ENCODE measurements at regions not wholly inside any gene's neighbourhood (a gene's known extent, or its start where the extent isn't known, plus 50 kb on each side); places are given as distances from the start of the nearest gene placed in this dataset.

DNA sequence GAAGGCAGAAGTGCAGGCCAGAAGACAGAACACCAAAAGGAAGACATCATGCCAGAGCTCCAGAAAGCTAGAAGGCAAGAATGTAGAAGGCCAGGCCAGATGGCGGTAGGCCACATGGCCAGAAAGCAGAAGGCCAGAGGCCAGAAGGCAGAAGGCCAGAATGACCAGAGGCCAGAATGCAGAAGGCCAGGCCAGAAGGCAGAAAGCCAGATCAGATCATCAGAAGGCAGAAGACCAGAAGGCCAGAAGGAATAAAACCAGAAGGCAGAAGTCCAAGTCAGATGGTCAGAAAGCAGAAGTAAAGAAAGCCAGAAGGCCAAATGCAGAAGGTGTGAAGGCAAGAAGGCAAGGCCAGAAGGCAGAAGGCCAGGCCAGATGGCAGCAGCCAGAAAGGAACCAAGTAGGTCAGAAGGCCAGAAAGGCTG, 185.0 kb downstream of the TUBA3C start:
- TF ChIP-seq, protein P1, sequence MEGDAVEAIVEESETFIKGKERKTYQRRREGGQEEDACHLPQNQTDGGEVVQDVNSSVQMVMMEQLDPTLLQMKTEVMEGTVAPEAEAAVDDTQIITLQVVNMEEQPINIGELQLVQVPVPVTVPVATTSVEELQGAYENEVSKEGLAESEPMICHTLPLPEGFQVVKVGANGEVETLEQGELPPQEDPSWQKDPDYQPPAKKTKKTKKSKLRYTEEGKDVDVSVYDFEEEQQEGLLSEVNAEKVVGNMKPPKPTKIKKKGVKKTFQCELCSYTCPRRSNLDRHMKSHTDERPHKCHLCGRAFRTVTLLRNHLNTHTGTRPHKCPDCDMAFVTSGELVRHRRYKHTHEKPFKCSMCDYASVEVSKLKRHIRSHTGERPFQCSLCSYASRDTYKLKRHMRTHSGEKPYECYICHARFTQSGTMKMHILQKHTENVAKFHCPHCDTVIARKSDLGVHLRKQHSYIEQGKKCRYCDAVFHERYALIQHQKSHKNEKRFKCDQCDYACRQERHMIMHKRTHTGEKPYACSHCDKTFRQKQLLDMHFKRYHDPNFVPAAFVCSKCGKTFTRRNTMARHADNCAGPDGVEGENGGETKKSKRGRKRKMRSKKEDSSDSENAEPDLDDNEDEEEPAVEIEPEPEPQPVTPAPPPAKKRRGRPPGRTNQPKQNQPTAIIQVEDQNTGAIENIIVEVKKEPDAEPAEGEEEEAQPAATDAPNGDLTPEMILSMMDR (IDR thresholded peaks at IDR 0.05; ENCODE audit: insufficient read depth, low read depth, low read length, missing control alignments): no peak
- no peak overlapping the region for H3K4me3 ChIP-seq (ENCODE audit: low read depth, low read length)
- DNase-seq (ENCODE audit: low read depth): no peak

DNA sequence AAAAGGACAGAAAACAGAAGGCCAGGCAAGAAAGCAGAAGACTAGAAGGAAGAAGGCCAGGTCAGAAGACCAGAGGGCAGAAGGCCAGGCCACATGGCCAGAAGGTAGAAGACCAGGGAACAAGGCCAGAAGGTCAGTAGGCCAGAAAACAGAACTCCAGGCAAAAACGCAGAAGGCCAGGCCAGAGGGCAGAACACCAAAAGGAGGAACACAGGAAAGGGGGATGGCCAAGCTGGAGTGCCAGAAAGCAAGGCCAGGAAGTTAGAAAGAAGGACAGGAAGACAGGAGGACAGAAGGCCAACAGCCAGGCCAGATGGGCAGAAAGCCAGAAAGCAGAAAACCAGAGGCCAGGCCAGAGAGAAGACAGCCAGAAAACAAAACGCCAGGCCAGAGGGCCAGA, 185.4 kb downstream of the TUBA3C start:
- no peak overlapping the region for H3K4me3 ChIP-seq (ENCODE audit: low read depth, low read length)
- no peak for DNase-seq (ENCODE audit: low read depth)
- TF ChIP-seq, protein P1 (IDR thresholded peaks at IDR 0.05; ENCODE audit: insufficient read depth, low read depth, low read length, missing control alignments): no peak

DNA sequence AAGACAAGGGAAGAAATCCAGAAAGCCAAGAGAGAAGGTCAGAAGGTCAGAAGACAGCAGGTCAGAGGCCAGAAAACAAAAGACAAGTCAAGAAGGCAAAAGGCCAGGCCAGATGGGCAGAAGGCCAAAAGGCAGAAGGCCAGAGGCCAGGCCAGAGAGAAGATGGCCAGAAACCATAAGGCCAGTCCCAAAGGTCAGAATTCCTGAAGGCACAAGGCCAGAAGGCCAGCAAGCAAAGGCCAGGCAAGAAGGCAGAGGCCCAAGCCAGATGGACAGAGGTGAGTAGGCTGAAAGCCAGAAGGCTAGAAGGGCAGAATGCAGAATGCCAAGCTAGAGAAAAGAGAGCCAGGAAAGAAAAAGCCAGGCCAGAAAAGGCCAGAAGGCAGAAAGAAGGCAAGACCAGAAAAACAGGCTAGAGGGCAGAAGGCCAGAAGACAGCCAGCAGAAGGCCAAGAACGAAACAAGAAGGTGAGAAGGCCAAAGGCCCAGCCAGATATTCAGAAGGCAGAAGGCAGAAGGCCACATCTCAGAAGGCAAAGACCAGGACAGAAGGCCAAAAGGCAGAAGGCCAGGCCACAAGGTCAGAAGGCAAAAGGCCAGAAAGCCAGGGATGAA, 186.3 kb downstream of the TUBA3C start:
- no peak overlapping the region for H3K4me3 ChIP-seq (ENCODE audit: low read depth, low read length)
- DNase-seq (ENCODE audit: low read depth): no peak
- TF ChIP-seq, protein P1 (IDR thresholded peaks at IDR 0.05; ENCODE audit: insufficient read depth, low read depth, low read length, missing control alignments): no peak

DNA sequence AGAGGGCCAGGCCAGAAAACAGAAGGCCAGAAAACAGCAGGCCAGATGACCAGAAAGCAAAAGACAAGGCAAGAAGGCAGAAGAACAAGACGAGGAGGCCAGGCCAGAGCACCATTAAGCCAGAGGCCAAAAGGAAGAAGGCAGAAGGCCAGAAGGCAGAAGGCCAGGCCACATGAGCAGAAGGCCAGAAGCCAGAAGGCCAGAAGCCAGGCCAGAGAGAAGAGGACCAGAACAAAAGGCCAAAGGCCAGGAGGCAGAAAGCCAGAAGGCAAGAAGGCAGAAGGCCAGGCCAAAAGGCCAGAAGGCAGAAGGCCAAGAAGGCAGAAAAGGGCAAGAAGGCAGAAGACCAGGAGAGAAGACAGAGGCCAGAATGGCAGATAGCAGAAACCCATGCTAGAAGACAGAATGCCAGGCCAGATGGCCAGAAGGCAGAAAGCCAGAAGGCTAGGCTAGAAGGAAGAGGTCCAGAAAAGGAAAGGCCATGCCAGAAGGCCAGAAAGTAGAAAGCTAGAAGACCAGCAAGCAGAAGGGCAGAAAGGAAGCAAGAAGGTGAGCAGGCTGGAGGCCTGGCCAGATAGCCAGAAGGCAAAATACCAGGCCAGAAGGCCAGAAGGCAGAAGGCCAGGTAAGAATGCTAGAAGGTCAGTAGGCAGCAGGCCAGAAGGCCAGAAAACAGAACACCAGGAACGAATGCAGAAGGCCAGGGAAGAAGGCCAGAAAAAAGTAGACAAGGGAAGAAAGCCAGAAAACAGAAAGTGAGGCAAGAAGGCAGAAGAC, 187.6 kb downstream of the TUBA3C start:
- TF ChIP-seq, protein P1 (IDR thresholded peaks at IDR 0.05; ENCODE audit: insufficient read depth, low read depth, low read length, missing control alignments): no peak
- no peak overlapping the region for H3K4me3 ChIP-seq (ENCODE audit: low read depth, low read length)
- no peak for DNase-seq (ENCODE audit: low read depth)

DNA sequence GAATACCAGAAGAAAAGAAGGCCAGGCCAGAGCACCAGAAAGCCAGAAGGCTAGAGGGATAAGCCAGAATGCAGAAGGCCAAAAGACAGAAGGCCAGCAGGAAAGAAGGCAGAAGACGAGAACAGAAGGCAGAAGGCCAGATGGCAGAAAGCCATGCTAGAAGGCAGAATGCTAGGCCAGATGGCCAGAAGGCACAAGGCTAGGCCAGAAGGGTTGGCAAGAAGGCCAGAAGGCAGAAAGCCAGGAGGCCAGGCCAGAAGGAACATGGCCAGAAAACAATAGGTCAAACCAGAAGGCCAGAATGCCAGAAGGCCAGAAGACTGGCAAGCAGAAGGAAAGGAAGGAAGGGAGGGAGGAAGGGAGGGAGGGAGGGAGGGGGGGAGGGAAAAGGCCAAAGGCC, 188.8 kb downstream of the TUBA3C start:
- no peak overlapping the region for H3K4me3 ChIP-seq (ENCODE audit: low read depth, low read length)
- no peak for DNase-seq (ENCODE audit: low read depth)
- TF ChIP-seq, protein P1 (IDR thresholded peaks at IDR 0.05; ENCODE audit: insufficient read depth, low read depth, low read length, missing control alignments): no peak

DNA sequence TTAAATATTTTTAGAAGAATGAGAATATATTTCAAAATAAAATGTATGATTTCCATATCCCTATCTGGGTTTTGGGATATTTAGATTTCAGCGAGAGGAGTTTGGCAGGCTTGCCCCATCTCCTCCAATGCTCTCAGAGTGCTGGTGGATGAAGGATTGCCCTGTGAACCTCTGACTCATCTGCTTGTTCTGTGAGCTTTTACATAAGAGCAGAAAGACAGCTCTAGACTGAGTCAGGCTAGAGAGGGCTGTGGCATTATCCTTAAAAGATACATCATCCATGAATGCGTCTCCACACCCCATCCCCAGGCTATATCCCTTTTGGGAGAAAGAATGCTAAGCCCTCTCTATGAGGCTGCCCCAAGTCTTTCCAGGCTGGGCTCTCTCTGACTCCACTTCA, 190.6 kb downstream of the TUBA3C start:
- DNase-seq (ENCODE audit: low read depth): no peak
- TF ChIP-seq, protein P1 (IDR thresholded peaks at IDR 0.05; ENCODE audit: insufficient read depth, low read depth, low read length, missing control alignments): no peak
- no peak overlapping the region for H3K4me3 ChIP-seq (ENCODE audit: low read depth, low read length)
